Pons (tissue), 1 donor: ENCODE measurements at regions not wholly inside any gene's neighbourhood (a gene's known extent, or its start where the extent isn't known, plus 50 kb on each side); places are given as distances from the start of the nearest gene placed in this dataset.

Experiments
- DNase-seq: peaks from one replicate; pipeline ENCODE4 v3.0.0-alpha.2; 2016; ENCODE audit warnings: low spot score

GRCh38 chr12:118607831-118608230, 231.5 kb downstream of the SUDS3 start:
- DNase-seq = no peak

- no peak for DNase-seq
Observed at GRCh38 chr12:118608770-118609344, 232.5 kb downstream of the SUDS3 start.

- DNase-seq = peak; percentile 1
Observed at GRCh38 chr12:118611295-118611694, 234.9 kb downstream of the SUDS3 start.

- DNase-seq = no peak
Observed at GRCh38 chr12:118611770-118612169, 235.4 kb downstream of the SUDS3 start.

GRCh38 chr12:118617611-118618450, 241.5 kb downstream of the SUDS3 start:
- no peak for DNase-seq

- DNase-seq = no peak
Observed at GRCh38 chr12:118618695-118619094, 242.3 kb downstream of the SUDS3 start.

- no peak for DNase-seq
Observed at GRCh38 chr12:118625050-118625675, 248.8 kb downstream of the SUDS3 start.

GRCh38 chr12:118633071-118633470, 256.7 kb downstream of the SUDS3 start:
- no peak for DNase-seq

GRCh38 chr12:118635276-118635675, 258.9 kb downstream of the SUDS3 start:
- DNase-seq = no peak

GRCh38 chr12:118637767-118638370, 261.5 kb downstream of the SUDS3 start:
- no peak for DNase-seq

- DNase-seq = no peak
Observed at GRCh38 chr12:118641249-118641648, 264.9 kb downstream of the SUDS3 start.

- DNase-seq = no peak
Observed at GRCh38 chr12:118645219-118645618, 268.9 kb downstream of the SUDS3 start.

GRCh38 chr12:118649765-118650585, 273.6 kb downstream of the SUDS3 start:
- DNase-seq = no peak

GRCh38 chr12:118650586-118650960, 274.2 kb downstream of the SUDS3 start:
- no peak for DNase-seq

GRCh38 chr12:118651487-118651886, 275.1 kb downstream of the SUDS3 start:
- no peak for DNase-seq

- DNase-seq = no peak
Observed at GRCh38 chr12:118655588-118655987, 279.2 kb downstream of the SUDS3 start.

GRCh38 chr12:118680356-118680963, 300.9 kb upstream of the SRRM4 start:
- DNase-seq = no peak

GRCh38 chr12:118682656-118683055, 298.7 kb upstream of the SRRM4 start:
- peak; percentile 24 for DNase-seq

GRCh38 chr12:118685983-118686607, 295.2 kb upstream of the SRRM4 start:
- DNase-seq = no peak

GRCh38 chr12:118689793-118690192, 291.5 kb upstream of the SRRM4 start:
- no peak for DNase-seq

- DNase-seq = no peak
Observed at GRCh38 chr12:118690506-118690905, 290.8 kb upstream of the SRRM4 start.
